Stimulated activated CD4-positive, alpha-beta T cell treated with anti-CD3 and anti-CD28 coated beads, Interleukin-4, amount 100 ng/mL, for 1 hour (primary cell): ENCODE measurements at regions not wholly inside any gene's neighbourhood (a gene's known extent, or its start where the extent isn't known, plus 50 kb on each side); places are given as distances from the start of the nearest gene placed in this dataset.

Source experiments
- DNase-seq: peaks from one replicate; pipeline ENCODE4 v3.0.0-alpha.2; 2020

DNA sequence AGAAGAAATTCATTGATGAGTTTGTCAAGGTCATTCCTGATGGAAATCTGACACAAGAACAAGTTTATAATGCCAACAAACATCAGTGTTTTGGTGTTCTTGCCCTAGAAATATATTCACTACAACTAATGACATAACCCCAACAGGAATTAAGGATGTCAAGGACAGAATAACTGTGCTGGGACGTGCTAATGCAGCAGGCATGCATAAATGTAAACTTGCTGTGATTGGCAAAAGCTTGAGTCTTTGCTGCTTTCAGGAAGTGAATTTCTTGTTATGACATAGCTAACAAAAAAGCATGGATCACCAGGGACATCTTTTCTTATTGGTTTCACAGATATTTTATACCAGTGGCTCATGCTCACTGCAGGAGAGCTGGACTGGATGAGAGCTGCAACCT, 144.6 kb downstream of the KCTD12 start:
- DNase-seq, result no peak

DNA sequence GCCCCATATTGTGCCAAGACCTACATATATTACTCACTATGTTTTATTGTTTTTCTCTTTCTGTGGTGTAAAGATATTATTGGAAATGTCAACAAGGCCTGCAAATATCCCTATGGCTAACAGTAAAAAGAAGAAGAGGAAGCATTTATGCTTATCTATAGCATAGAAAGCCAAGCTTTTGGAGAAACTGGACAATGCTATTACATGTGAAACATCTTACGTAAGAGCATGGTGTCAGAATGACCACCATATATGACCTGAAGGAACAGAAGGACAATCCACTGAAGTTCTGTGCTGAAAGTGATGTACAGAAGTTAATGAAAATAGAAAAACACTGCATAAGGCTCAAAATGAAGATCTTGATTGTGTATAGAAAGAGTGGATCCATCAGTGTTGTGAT, 145.2 kb downstream of the KCTD12 start:
- no peak for DNase-seq

- no peak for DNase-seq
These were observed 147.6 kb downstream of the KCTD12 start for GRCh38 chr13:76738616-76739015.

- DNase-seq, result no peak
These were observed 148.7 kb downstream of the KCTD12 start for GRCh38 chr13:76737526-76737925.

DNA sequence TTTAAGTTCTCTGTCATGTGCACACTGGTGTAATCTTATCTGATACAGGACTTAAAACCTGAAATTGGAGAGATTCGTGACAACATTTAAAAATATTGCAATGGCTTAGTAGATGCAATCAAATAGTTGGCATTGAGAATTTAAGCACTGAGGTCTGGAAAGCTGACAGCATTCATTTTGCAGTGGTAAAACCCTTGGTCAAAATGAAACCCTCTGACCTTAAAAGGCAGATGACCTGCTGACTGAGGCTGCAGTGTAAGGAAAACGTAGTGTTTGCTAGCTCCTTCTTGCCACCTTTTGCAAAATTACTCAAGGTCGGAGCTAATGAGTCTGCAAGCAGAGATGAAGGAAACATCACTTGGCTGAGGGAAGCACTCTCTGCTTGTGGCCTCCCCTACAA, 150.6 kb downstream of the KCTD12 start:
- DNase-seq, result no peak

- DNase-seq, result no peak
These were observed 152.5 kb downstream of the KCTD12 start for GRCh38 chr13:76733671-76734070.

DNA sequence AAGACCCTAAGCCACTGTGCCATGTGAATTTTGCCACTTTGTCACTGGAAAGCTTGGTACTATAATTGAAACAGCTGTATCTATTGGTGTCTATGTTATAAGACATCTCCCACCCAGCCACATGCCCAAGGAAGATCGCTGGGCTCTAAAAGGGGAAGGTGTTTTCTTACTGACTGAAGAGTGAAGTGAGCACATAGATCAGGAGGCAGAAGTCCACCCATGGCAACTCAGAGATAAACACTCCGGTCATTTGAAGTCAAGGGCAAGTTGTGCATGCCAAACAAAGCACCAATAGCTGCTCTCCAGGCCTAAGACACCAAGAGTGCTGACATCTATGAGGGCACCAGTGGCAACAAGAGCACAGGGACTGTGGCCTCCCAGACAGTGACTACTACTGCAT, 153.8 kb downstream of the KCTD12 start:
- no peak for DNase-seq

- no peak for DNase-seq
These were observed 156.0 kb downstream of the KCTD12 start for GRCh38 chr13:76730220-76730619.

DNA sequence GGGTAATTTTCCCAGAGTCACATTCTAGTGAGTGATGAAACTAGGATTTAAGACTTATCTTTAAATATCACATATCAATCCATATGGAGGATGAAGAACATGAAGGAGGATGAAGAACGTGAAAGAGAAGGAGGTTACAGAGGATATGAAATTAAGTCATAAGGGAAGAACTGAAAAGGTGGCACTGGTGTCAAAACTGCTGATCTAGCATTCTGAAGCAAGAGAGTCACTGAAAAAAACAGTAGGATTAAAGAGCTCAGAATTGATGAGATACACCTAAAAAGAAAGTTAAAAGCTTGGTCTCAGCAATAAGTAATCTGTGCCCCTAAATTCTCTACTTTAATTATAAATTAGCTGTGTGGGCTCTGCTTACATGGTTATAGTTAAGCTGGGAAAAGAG, 156.5 kb downstream of the KCTD12 start:
- no peak for DNase-seq

- no peak for DNase-seq
These were observed 160.3 kb downstream of the KCTD12 start for GRCh38 chr13:76725896-76726295.

- DNase-seq, result no peak
These were observed 161.0 kb downstream of the KCTD12 start for GRCh38 chr13:76725211-76725610.

- no peak for DNase-seq
These were observed 161.8 kb downstream of the KCTD12 start for GRCh38 chr13:76724421-76724820.

DNA sequence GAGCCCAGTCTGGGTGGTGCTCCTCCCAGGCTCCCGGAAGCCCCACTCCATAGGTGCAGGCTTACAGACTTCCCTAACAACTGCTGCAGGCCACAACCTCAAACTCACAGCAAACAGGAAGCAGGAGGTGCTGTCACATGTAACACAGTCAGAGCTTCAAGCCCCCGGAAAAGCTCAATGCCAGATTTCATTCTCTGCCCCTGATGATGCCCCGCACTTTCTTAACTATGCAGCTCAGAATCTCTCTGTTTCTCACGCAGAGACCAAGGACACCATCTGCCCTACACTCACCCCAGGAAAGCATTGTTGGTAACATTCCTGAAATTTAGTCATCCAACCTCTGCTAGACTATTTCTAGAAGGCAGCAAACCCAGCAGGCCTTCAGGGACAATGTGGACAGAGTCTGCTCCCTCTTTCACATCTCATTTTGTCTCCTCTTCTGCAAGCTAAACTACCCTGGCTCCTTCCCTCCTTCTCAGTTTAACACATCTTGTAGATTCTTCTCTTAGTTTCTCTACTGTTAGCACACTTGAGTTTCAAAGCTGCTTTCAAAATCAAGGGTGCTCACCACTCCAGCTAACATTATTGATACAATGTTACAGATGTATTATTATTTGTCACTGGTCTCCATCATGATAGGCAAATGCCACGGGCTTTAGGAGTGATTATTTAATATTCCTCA, 162.5 kb downstream of the KCTD12 start:
- DNase-seq, result no peak

GRCh38 chr13:76722782-76723181, 163.4 kb downstream of the KCTD12 start:
- no peak for DNase-seq

DNA sequence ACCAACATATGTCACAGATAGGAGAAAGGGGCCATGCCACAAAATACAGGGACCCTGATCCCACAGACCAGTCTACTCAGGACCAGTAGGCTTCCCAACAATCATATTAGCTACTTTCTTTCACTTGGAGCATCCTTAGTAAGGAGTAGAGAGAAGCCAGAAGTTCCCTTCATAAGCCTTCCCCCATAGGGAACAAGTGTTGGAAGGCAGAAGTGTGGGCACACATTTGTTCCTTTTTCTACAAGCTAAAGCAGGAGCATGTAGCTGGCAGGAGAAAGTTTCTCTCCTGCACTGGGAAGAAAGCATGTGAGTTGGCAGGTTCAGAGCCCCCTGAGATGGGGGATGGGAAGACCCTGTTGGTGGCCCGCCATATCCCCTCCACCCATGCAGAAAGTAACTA, 165.4 kb downstream of the KCTD12 start:
- no peak for DNase-seq

DNA sequence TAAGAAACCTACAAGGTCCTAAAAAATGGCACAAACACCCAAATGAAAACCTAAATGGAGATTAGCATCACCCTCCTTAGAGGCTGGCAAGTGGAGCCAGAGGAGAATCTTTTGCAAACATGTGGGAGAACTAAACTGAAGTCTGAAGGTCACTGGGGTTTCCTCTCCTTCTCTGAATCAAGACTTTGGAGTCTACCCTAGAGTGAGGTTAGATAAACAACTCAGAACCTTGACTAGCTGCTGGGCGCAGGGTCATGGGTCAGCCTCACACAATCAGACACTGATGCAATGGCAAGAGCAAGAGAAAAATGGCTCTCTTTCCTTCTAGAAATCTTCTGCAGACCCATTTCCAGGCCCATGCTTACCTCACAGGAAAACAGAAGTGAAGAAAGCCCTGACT, 165.8 kb downstream of the KCTD12 start:
- DNase-seq, result no peak

- no peak for DNase-seq
These were observed 166.2 kb downstream of the KCTD12 start for GRCh38 chr13:76719955-76720354.

DNA sequence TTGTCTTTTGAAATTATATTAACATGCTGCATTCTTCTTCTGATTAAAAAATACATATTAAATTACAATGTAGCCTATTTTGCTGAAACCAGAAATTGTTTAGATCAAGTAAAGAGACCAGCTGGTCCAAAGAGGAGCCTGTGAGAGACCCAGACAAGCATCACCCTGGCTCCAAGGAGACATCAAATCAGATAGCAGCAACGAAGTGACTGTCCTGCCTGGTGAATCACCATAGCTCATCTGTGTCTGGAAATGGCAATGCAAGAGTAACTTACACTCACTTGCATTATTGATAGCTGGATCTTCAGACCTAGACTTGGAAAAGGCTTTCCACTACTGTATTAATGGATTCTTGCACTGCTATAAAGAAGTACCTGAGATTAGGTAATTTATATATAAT, 169.1 kb downstream of the KCTD12 start:
- DNase-seq, result no peak

DNA sequence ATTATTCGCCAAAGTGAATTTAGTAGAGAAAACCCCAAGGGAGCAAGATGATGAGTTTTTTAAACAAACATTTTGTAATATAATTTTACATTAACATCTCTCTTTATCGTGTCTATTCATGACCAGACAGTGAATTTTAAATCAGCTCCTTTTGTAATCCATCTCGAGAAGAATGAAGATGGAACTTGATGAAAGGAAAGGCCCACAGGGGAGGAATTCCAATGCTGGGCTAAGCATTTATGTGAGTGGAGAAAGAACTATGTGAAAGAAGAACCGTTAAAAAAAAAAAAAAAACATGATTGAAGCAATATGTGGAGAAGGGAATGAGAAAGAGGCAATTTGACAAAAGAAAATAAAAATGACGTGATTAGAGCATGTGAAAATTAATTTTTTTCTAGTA, 170.6 kb downstream of the KCTD12 start:
- no peak for DNase-seq

- no peak for DNase-seq
These were observed 171.1 kb downstream of the KCTD12 start for GRCh38 chr13:76715075-76715474.

DNA sequence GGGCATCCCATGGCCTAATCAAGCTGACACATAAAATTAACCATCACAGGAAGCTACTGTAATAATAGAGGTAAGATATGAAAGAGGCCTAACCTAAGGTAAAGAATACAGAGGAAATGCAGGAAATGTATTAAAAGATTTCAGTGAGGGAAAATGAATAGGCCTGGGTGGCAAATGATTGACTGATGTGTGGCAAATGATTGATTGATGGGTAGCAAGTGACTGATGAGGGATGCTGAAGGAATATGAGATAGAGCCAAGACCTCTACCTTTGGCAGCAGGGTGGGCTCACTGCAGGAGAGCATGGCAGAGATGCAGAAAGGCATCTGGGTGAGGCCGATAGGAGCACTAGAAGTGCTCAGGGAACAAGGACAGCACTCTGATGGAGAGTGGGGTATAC, 172.9 kb downstream of the KCTD12 start:
- no peak for DNase-seq

GRCh38 chr13:76711550-76712182, 174.5 kb downstream of the KCTD12 start:
- no peak for DNase-seq

DNA sequence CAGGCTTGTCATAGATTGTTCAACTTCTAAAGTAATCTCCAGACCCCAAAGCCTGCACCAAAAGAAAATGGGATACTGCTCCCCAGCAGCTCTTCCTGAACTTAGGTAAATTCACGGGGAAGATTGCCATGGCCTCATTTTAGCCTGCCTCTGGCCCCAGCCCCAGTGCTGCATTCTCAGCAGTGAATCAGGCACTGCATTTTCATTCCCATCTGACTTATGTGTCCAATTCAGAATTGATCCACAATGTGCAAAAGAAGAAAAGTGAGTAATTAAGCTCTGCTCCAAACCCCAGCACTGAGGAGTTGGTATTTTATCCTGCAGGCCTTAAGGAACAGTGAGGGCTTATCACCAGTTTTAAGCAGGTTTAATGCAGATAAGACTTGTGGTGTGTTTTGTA, 176.4 kb downstream of the KCTD12 start:
- DNase-seq, result no peak

GRCh38 chr13:76708138-76708688, 178.0 kb downstream of the KCTD12 start:
- DNase-seq, result no peak

DNA sequence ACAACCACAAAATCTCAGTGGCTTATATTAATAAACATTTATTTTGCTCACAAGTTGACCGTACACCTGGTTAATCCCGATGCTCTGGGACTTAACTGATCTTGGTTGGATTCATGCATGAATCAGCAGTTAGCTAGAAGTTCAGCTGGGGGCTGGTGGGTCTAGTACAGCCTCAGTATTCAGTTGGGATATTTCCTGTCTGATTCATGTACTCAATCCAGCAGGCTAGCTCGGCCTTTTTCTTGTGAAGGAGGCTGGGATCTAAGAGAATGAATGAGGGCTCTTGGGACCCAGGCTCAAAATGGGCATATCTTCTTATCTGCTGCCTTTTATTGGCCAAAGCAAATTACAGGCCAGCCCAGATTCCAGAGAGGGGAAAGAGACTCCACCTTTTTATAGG, 178.8 kb downstream of the KCTD12 start:
- no peak for DNase-seq
